Activated CD4-positive, alpha-beta T cell treated with anti-CD3 and anti-CD28 coated beads for 36 hours (primary cell): ENCODE measurements at regions not wholly inside any gene's neighbourhood (a gene's known extent, or its start where the extent isn't known, plus 50 kb on each side); places are given as distances from the start of the nearest gene placed in this dataset.

Source experiments
- ATAC-seq: fragments of 200-7000 bp; cut with Tn5 transposase; one replicate; pipeline ENCODE4 v1.10.0; 2021; ENCODE audit warnings: mild to moderate bottlenecking, moderate library complexity
- CTCF ChIA-PET: fragments of 350-600 bp; sonication (Branson Sonifier 250); formaldehyde crosslinking; loops from one replicate; lab custom pipeline; 2021; ENCODE audit warnings: antibody characterized with exemption; lab: Charles Lee
- POLR2A ChIA-PET: fragments of 350-600 bp; sonication (Branson Sonifier 250); formaldehyde crosslinking; loops from one replicate; lab custom pipeline; 2021; ENCODE audit warnings: antibody characterized with exemption, inconsistent platforms; lab: Charles Lee
- DNase-seq: peaks from one replicate; pipeline ENCODE4 v3.0.0-alpha.2; 2020
- H3K27ac Mint-ChIP-seq: one replicate; pipeline ENCODE4 v1.8.0; 2021; ENCODE audit warnings: mixed read lengths
- H3K27me3 Mint-ChIP-seq: one replicate; pipeline ENCODE4 v1.8.0; 2021; ENCODE audit warnings: mixed read lengths
- H3K36me3 Mint-ChIP-seq: one replicate; pipeline ENCODE4 v1.8.0; 2021; ENCODE audit warnings: low read depth, mixed read lengths
- H3K4me1 Mint-ChIP-seq: one replicate; pipeline ENCODE4 v1.8.0; 2021; ENCODE audit warnings: mixed read lengths
- H3K4me3 Mint-ChIP-seq: one replicate; pipeline ENCODE4 v1.8.0; 2021; ENCODE audit warnings: mild to moderate bottlenecking, moderate library complexity, mixed read lengths
- H3K9me3 Mint-ChIP-seq: one replicate; pipeline ENCODE4 v1.8.0; 2021; ENCODE audit warnings: low read depth, mixed read lengths
- intact Hi-C, 2 experiments: fragments of 100-400 bp; cut with DNase I in 1 of 2; cut with micrococcal nuclease in 1 of 2; formaldehyde crosslinking; loops; one replicate each; pipeline versions ENCODE4 v1.14.2 to v1.15.1; 2022 to 2024; cut with DNase I, micrococcal nuclease

DNA sequence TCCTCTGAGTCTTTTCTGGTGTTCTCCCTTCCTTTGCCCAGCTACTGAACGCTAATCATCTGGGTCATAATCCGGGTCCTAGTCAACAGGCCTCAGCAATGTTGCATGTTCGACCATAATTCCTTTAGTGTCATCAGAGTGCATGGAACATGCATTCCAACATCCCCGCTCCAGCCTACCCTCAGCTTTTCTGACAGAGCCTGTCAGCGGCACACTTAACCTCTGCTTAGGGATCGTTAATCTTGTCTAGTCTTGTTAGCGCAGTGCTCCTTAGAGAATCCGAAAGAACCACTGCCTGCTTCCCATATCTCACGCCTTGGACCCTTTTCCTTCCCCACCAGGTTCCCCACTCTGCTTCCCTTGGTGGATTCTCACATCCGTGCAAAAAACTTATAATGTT lies 767.9 kb upstream of the ID2 start:
- H3K27me3 Mint-ChIP-seq: no peaks in the 10 kb centered on the region
- intact Hi-C loops: no loop called here
- no peaks in the 10 kb centered on the region for H3K4me1 Mint-ChIP-seq
- no peak overlapping the region for H3K4me3 Mint-ChIP-seq
- DNase-seq (no peak), ATAC-seq (no peak)
- POLR2A ChIA-PET: no interaction called here
- H3K27ac Mint-ChIP-seq: no peak overlapping the region
- H3K36me3 Mint-ChIP-seq: no peaks in the 10 kb centered on the region
- H3K9me3 Mint-ChIP-seq: no peaks in the 10 kb centered on the region
- CTCF ChIA-PET: interaction anchor here (0.6 kb wide), 1 partner anchor 17 kb away, joined by 3 read pairs; no protein-coding TSS in a partner anchor

DNA sequence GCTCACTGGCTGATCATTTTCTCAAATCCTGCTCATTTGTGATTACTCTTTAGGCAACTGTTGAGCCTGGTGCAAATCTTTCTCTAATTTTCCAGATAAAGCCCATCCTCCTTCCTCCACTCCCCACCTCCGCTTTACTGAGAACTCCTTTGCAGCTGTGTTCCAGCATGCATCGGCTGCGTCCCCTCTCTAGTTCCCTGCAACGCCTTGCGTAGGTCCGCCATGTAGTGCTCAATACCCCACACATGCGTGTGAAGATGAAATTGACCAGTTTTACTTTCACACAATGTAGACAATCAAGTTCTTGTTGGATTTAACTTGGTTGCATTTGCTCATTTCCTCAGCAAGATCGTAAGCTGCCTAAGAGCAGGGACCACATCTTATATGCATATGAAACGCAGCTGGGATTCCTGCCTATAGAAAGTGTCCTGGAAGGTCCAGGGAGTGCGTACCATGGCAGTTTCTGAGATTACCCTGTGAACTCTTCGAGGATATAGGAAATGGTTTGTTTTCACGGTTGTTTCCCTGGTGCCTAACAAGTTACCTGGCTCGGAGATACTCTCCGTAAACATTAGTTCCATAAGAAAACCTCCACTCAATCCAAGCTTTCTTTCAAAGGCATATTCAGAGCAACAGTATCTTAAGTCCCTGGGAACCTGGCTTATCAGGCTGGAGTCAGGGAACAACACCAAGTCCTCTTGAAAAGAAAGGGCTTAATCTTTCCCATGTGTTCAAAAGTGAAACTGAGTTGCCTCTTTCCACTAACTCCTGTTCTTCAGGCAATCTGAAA lies 766.4 kb upstream of the ID2 start:
- no peak overlapping the region for H3K4me3 Mint-ChIP-seq
- DNase-seq: no peak
- H3K27ac Mint-ChIP-seq: no peak overlapping the region
- CTCF ChIA-PET: interaction anchor here (0.5 kb wide), 1 partner anchor 26 kb away, joined by 3 read pairs; no protein-coding TSS in a partner anchor
- no peaks in the 10 kb centered on the region for H3K4me1 Mint-ChIP-seq
- intact Hi-C loops: no loop called here
- H3K9me3 Mint-ChIP-seq: peaks cover 3% of the 10 kb centered on the region
- H3K36me3 Mint-ChIP-seq: peaks cover 3% of the 10 kb centered on the region
- no peaks in the 10 kb centered on the region for H3K27me3 Mint-ChIP-seq
- POLR2A ChIA-PET: no interaction called here
- no peak for ATAC-seq

DNA sequence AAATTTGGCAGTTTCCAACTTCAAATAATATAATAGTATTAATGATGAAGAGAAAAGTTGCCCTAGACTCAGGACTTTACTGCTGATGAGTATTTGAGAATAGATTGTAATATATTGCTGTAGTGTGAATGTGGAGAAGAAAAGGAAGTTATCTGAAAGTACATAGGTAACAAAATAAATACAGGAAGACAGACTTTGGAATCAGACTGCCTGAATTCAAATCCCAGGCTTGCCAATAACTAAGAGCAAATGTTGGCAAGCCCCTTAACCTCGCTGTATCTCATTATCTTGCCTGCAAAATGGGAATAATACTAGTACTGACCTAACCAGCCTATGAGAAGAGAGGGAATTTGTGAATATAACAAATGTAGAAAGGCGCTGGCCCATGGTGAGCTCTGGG lies 765.2 kb upstream of the ID2 start:
- POLR2A ChIA-PET: no interaction called here
- peaks cover 3% of the 10 kb centered on the region for H3K9me3 Mint-ChIP-seq
- intact Hi-C loops: no loop called here
- ATAC-seq: no peak
- H3K4me1 Mint-ChIP-seq: no peaks in the 10 kb centered on the region
- DNase-seq: no peak
- no peak overlapping the region for H3K4me3 Mint-ChIP-seq
- no peaks in the 10 kb centered on the region for H3K27me3 Mint-ChIP-seq
- peaks cover 3% of the 10 kb centered on the region for H3K36me3 Mint-ChIP-seq
- H3K27ac Mint-ChIP-seq: no peak overlapping the region
- CTCF ChIA-PET: no interaction called here

DNA sequence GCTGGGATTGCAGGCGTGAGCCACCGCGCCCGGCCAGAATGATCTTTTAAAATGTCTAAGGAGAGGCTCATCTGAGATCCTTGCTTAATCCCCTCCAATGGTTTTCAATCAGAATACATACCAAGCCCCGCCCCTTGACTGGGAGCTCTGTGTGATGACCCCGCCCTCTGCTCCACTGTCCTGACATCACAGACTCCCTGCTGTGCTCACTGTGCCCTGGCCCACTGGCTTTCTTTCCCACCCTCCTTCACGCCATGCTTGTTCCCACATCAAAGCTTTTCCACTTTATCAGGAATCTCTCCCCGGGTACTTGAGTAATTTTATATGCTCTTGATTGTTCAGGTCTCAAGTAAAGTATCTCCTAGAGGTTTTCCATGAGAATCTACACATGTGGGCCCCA lies 762.3 kb upstream of the ID2 start:
- Mint-ChIP-seq H3K36me3 (peaks cover 3% of the 10 kb centered on the region), H3K4me1 (peaks cover 9% of the 10 kb centered on the region), H3K4me3 (no peak overlapping the region), H3K9me3 (peaks cover 7% of the 10 kb centered on the region), H3K27me3 (no peaks in the 10 kb centered on the region), H3K27ac (no peak overlapping the region)
- CTCF ChIA-PET: no interaction called here
- intact Hi-C loops: no loop called here
- DNase-seq (no peak), ATAC-seq (no peak)
- POLR2A ChIA-PET: no interaction called here

DNA sequence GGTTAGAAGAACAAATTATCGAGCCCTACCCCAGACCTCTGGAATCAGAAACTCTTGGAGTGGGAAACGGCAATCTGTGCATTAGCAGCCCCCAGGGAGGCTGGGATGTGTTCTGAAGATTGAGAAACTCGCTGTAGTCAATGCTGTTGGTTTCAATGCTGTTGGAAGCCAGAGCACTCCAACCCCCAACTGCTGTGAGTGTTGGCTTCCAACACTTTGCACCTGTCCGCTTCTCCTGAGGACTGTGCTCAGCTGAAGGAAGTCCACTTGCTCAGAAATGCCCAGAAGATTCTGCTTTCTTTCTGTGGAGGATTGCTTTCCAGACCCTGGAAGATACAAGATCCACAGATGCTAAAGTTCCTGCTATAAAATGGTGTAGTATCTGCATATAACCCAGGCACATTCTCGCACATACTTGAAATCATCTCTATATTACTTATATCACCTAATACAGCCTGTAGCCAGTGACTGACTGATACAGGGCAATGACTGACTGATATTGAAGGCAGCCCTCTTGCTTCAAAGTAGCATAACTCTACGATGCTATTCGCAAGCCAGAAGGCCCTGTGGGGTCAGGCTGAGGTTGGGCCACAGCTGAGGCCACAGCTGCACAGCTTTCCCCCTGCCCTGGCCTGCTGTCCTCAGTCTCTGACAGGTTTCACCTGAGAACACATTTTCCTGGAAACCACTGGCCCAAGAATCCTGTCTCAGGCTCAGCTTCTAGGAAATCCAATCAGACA lies 757.7 kb upstream of the ID2 start:
- peaks cover 5% of the 10 kb centered on the region for H3K36me3 Mint-ChIP-seq
- H3K27ac Mint-ChIP-seq: peak overlapping the region; percentile 13
- DNase-seq (no peak), ATAC-seq (peak; percentile 26)
- CTCF ChIA-PET: no interaction called here
- no peak overlapping the region for H3K4me3 Mint-ChIP-seq
- no peaks in the 10 kb centered on the region for H3K27me3 Mint-ChIP-seq
- H3K9me3 Mint-ChIP-seq: peaks cover 9% of the 10 kb centered on the region
- intact Hi-C loops: no loop called here
- H3K4me1 Mint-ChIP-seq: peaks cover 10% of the 10 kb centered on the region
- POLR2A ChIA-PET: no interaction called here

DNA sequence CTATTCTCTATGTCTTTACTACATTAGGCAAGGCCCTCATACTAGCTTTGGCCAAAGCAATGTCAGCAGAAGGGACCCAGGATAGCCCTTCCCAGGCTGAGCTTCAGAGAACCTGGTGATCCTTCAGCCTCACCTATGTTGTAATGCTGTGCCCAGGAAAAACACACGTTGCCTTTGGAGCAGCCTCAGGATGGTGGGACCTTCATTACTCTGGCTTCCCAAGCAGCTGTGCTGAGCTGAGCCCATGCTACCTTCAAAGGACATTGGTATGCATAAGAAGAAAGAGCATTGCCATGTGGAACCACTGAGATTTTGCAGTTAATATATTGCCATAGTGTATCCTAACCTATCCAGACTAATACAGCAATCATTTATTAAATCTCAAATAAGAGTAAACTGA lies 756.4 kb upstream of the ID2 start:
- H3K27ac Mint-ChIP-seq: no peak overlapping the region
- peaks cover 6% of the 10 kb centered on the region for H3K9me3 Mint-ChIP-seq
- intact Hi-C loops: no loop called here
- no peak overlapping the region for H3K4me3 Mint-ChIP-seq
- H3K27me3 Mint-ChIP-seq: no peaks in the 10 kb centered on the region
- no peak for ATAC-seq
- ChIA-PET CTCF (interaction anchor here (0.8 kb wide), 1 partner anchor 767 kb away, joined by 3 read pairs; no protein-coding TSS in a partner anchor), POLR2A (no interaction called here)
- peaks cover 16% of the 10 kb centered on the region for H3K4me1 Mint-ChIP-seq
- DNase-seq: no peak
- peaks cover 4% of the 10 kb centered on the region for H3K36me3 Mint-ChIP-seq

DNA sequence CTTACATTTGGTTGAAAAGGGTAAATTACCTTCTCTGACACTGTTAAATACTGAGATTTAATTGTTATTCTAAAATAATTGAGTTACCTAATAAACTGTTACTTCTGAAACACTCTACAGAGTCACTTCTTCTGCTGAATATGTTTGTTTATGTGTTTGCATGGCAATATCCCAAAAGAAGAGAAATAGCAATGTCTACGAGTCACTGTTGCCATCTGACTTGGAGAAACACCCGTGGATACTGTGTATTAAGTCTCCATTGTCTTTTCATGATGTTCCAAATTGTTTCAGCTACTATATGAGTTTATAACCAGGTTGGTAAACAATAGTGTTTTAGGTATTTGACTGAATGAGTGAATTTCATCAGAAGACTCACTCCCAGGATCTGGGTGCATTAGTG lies 754.2 kb upstream of the ID2 start:
- intact Hi-C loops: no loop called here
- CTCF ChIA-PET: interaction anchor here (0.7 kb wide), 1 partner anchor 39 kb away, joined by 3 read pairs; no protein-coding TSS in a partner anchor
- H3K36me3 Mint-ChIP-seq: peaks cover 22% of the 10 kb centered on the region
- H3K4me3 Mint-ChIP-seq: no peak overlapping the region
- no peaks in the 10 kb centered on the region for H3K27me3 Mint-ChIP-seq
- H3K9me3 Mint-ChIP-seq: peaks cover 10% of the 10 kb centered on the region
- ATAC-seq (no peak), DNase-seq (no peak)
- H3K4me1 Mint-ChIP-seq: peaks cover 37% of the 10 kb centered on the region
- POLR2A ChIA-PET: no interaction called here
- no peak overlapping the region for H3K27ac Mint-ChIP-seq

DNA sequence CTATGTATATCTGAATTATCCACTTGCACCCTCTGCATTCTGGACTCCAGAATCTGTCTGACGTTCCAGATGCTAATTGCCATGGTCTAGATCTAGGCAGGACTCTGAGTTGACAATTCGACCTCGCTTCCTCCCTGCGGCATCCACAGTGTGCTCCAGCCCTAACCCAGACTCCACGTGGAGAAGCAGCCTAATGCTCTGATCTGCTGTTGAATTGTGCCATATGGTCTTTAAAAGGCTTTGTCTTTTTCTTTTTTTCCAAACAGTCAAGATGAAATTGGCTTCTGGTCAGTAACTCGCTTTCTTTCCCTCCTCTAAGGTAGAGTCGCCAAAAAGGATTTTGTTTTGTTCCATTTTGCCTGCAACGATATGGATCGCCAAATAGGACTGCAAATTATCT lies 752.6 kb upstream of the ID2 start:
- Mint-ChIP-seq H3K9me3 (peaks cover 10% of the 10 kb centered on the region), H3K36me3 (peaks cover 26% of the 10 kb centered on the region), H3K27me3 (no peaks in the 10 kb centered on the region), H3K27ac (peak overlapping the region; percentile 49), H3K4me1 (peaks cover 35% of the 10 kb centered on the region), H3K4me3 (no peak overlapping the region)
- ATAC-seq: no peak
- intact Hi-C loops: no loop called here
- ChIA-PET POLR2A (no interaction called here), CTCF (interaction anchor here (0.5 kb wide), 1 partner anchor 88 kb away, joined by 3 read pairs; no protein-coding TSS in a partner anchor)
- DNase-seq: no peak

GRCh38 chr2:7930800-7931635 lies 750.8 kb upstream of the ID2 start:
- intact Hi-C loops: loop anchor here (1.0 to 5.0 kb wide), 18 partner anchors 8 to 751 kb away; partner anchors contain the start of gene ID2 (in 1 of the 2)
- Mint-ChIP-seq H3K36me3 (peaks cover 26% of the 10 kb centered on the region), H3K9me3 (peaks cover 13% of the 10 kb centered on the region), H3K27me3 (no peaks in the 10 kb centered on the region), H3K27ac (peak overlapping the region; percentile 93), H3K4me3 (peak overlapping the region; percentile 0), H3K4me1 (peaks cover 33% of the 10 kb centered on the region)
- POLR2A ChIA-PET: interaction anchor here (0.7 to 1.0 kb wide), 3 partner anchors 83 to 677 kb away, joined by 3 to 4 read pairs (median 3); no protein-coding TSS in a partner anchor
- CTCF ChIA-PET: interaction anchor here (0.8 to 1.0 kb wide), 2 partner anchors 9 to 492 kb away, joined by 3 to 4 read pairs; no protein-coding TSS in a partner anchor
- DNase-seq: peak; percentile 56
- peak; percentile 80 for ATAC-seq

GRCh38 chr2:7931808-7932207 lies 750.0 kb upstream of the ID2 start:
- ChIA-PET CTCF (interaction anchor here (0.6 kb wide), 1 partner anchor 61 kb away, joined by 3 read pairs; no protein-coding TSS in a partner anchor), POLR2A (no interaction called here)
- H3K4me3 Mint-ChIP-seq: peak overlapping the region; percentile 19
- H3K4me1 Mint-ChIP-seq: peaks cover 33% of the 10 kb centered on the region
- H3K9me3 Mint-ChIP-seq: peaks cover 13% of the 10 kb centered on the region
- intact Hi-C loops: loop anchor here (1.0 to 5.0 kb wide), 18 partner anchors 7 to 750 kb away; partner anchors contain the start of gene ID2 (in 1 of the 2)
- H3K27me3 Mint-ChIP-seq: peaks cover 4% of the 10 kb centered on the region
- H3K27ac Mint-ChIP-seq: peak overlapping the region; percentile 93
- H3K36me3 Mint-ChIP-seq: peaks cover 26% of the 10 kb centered on the region
- ATAC-seq (peak; percentile 19), DNase-seq (peak; percentile 11)

- peaks cover 26% of the 10 kb centered on the region for H3K36me3 Mint-ChIP-seq
- H3K27me3 Mint-ChIP-seq: peaks cover 7% of the 10 kb centered on the region
- POLR2A ChIA-PET: interaction anchor here (0.8 kb wide), 1 partner anchor 74 kb away, joined by 3 read pairs; no protein-coding TSS in a partner anchor
- peaks cover 34% of the 10 kb centered on the region for H3K4me1 Mint-ChIP-seq
- ATAC-seq (no peak), DNase-seq (no peak)
- H3K4me3 Mint-ChIP-seq: no peak overlapping the region
- H3K9me3 Mint-ChIP-seq: peaks cover 13% of the 10 kb centered on the region
- CTCF ChIA-PET: no interaction called here
- intact Hi-C loops: loop anchor here (5.0 kb wide), 5 partner anchors 49 to 749 kb away; partner anchors contain the start of gene ID2 (in 1 of the 2)
- H3K27ac Mint-ChIP-seq: no peak overlapping the region
These were observed 748.2 kb upstream of the ID2 start for GRCh38 chr2:7933672-7934071.
